Fibroblast of mammary gland (primary cell): ENCODE measurements at regions not wholly inside any gene's neighbourhood (a gene's known extent, or its start where the extent isn't known, plus 50 kb on each side); places are given as distances from the start of the nearest gene placed in this dataset.

ENCODE experiments used
- DNase-seq: peaks from one replicate; pipeline ENCODE4 v3.0.0-alpha.2; 2010; ENCODE audit warnings: low read depth
- H3K4me3 ChIP-seq: 2 replicates; pipeline ENCODE4 v1.5.1; 2011; ENCODE audit warnings: low read depth, mild to moderate bottlenecking, low read length, moderate library complexity; ENCODE audit not compliant: control insufficient read depth
- CTCF ChIP-seq: conservative IDR thresholded peaks from 2 replicates; pipeline ENCODE4 v1.5.1; 2011; ENCODE audit warnings: low read depth, low read length, inconsistent platforms; ENCODE audit not compliant: control insufficient read depth, insufficient read depth

- no peak for DNase-seq
- H3K4me3 ChIP-seq, result no peak overlapping the region
- no peak for TF ChIP-seq CTCF
These were observed 108.7 kb downstream of the PLK2 start for GRCh38 chr5:58351190-58351589.

- DNase-seq, result no peak
- TF ChIP-seq CTCF, result no peak
- no peak overlapping the region for H3K4me3 ChIP-seq
These were observed 110.7 kb downstream of the PLK2 start for GRCh38 chr5:58348996-58349728.

GRCh38 chr5:58346041-58346440 lies 113.8 kb downstream of the PLK2 start:
- TF ChIP-seq CTCF, result no peak
- DNase-seq, result no peak
- no peak overlapping the region for H3K4me3 ChIP-seq

GRCh38 chr5:58341476-58341875 lies 118.4 kb downstream of the PLK2 start:
- no peak for DNase-seq
- TF ChIP-seq CTCF, result no peak
- no peak overlapping the region for H3K4me3 ChIP-seq

GRCh38 chr5:58335518-58335917 lies 124.4 kb downstream of the PLK2 start:
- peak; percentile 19 for TF ChIP-seq CTCF
- DNase-seq, result peak; percentile 6
- H3K4me3 ChIP-seq, result no peak overlapping the region

GRCh38 chr5:58334035-58334434 lies 125.9 kb downstream of the PLK2 start:
- no peak for DNase-seq
- H3K4me3 ChIP-seq, result no peak overlapping the region
- TF ChIP-seq CTCF, result no peak
